HG03469 (cell line): ENCODE measurements at regions not wholly inside any gene's neighbourhood (a gene's known extent, or its start where the extent isn't known, plus 50 kb on each side); places are given as distances from the start of the nearest gene placed in this dataset.

Source experiments
- ATAC-seq: cut with Tn5 transposase; IDR thresholded peaks from one replicate; pipeline ENCODE4 v1.9.1; 2021; ENCODE audit warnings: mild to moderate bottlenecking, moderate library complexity, moderate number of reproducible peaks; ENCODE audit not compliant: unreplicated experiment

DNA sequence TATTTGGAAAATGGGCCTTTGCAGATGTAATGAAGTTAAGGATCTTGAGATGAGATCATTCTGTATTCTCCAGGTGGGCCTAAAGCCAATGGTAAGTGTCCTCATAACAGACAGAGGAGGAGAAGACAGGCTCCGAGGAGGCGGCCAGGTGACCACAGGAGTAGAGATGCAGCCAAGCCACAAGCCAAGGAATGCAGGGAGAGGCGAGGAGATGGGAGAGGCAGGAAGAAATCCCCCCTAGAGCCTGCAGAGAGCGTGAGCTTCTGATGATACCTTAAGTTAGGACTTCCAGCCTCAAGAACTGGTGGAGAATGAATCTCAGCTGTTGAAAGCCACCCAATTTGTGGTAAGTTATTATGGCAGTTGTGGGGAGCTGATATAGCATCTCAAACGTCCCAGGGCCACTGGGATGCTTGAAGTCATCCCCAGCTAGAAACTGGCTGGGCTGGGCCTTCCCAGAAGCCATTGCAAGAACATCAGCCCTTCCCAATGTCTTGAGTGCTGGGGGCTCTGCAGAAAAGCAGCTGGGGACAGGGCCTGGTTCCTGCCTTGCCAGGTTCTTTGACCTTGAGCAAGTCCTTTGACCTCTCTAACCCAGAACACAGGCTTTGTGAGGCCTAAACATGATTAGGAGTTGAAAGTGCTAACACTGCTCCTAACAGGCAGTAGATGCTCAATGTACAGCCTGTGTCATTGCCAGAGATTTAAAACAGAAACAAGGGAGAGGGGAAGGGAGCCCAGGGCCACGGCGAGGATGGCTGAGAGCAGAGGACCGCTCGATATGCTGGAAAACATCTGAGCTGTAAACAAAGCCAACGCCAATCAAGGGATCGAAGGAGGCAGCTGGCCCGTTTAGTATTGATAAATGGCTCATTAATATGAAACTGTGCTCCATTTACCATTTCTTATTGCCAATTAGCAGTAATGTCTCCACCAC lies 632.3 kb downstream of the TBC1D22A start:
- no peak for ATAC-seq

DNA sequence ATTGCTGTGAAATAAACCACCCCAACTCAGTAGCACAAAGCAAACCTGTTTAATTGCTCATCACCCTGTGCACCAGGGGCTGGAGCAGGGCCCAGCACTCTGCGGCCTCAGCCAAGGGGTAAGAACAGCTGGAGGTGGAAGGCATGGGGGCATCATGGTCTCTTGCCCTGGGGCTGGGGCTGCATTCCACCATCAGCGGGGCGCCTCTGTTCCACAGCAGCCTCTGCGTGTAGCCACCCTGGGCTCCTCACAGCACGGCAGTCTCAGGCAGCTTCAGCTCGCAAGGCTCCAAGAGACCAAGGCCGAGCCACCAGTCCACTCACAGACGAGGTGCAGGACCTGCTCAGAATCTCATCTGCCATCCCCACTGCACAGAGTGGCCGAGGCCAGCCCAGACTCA lies 630.7 kb downstream of the TBC1D22A start:
- no peak for ATAC-seq

- no peak for ATAC-seq
These were observed 630.3 kb downstream of the TBC1D22A start for GRCh38 chr22:47392729-47393128.

DNA sequence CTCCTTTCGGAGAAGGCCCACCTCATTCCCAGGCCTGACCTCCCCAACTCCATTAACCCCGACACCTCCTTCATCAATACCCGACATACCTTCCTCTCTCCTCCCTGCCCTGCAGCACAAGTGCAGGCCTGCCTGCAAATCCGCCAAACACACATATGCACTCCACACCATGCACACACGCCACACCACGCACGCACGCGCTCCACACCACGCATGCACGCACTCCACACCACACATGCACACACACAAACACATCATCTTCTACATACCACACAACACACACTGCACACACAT lies 629.6 kb downstream of the TBC1D22A start:
- no peak for ATAC-seq

DNA sequence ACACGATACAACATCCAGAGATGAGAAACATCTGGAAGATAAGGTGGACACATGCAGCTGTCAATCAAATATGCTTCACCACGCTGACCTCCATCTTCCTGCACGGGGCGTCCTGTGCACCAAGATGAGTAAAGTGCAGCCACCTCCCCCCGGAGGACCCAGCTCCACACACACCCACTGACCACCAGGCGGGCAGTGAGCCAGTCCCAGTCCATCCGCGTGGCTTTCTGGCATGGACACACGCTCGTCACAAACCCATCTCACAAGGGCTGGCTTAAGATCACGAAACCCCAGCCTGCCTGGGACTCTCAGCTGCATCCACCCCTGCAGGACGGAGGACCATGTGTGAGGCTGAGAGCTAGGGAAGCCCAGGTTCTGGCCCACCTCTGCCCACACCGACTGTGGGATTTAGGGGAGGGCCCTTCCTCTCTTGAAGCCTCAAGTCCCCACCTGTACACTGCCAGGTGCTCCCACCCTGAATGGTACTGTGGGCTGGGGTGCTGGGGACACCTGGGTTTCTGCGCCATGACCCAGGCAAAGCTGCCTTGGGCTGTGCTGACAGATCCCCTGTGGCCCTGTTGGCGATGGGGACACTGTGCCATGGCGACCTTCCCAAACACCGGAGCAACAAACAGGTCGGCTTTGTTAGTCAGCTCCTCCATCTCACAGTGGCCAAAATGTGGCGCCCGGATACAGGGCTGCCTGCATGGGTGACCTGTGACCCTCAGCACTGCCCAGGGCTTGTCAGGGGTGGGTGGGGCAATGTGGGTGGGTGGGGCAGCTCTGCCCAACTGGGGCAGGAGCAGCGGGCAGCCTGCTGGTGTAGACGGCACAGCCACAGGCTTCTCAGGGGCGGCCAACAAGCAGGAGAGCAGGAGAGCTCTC lies 629.0 kb downstream of the TBC1D22A start:
- ATAC-seq: no peak

GRCh38 chr22:47390026-47390970 lies 627.8 kb downstream of the TBC1D22A start:
- ATAC-seq: no peak

GRCh38 chr22:47389201-47389600 lies 626.8 kb downstream of the TBC1D22A start:
- no peak for ATAC-seq

- ATAC-seq: no peak
These were observed 626.3 kb downstream of the TBC1D22A start for GRCh38 chr22:47388778-47389177.

DNA sequence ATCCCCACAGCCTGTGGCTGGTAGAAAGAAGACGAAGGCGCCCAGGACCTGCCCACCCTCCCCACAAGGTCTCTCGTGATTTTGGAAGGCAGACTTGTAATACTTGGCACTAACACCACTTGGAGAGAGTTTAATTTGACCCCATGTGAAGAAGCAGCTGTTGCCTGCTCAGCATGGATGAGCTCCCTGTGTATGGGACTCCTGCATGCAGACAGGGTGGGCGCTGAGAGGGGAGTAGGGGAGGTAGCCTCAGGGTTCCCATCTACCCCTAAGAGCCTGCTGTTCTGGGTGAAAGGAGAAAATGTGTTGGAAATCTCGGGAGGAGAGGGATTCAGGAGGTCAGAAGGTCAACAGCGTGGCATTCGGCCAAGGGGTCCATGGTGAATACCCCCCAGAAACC lies 625.9 kb downstream of the TBC1D22A start:
- ATAC-seq: no peak

DNA sequence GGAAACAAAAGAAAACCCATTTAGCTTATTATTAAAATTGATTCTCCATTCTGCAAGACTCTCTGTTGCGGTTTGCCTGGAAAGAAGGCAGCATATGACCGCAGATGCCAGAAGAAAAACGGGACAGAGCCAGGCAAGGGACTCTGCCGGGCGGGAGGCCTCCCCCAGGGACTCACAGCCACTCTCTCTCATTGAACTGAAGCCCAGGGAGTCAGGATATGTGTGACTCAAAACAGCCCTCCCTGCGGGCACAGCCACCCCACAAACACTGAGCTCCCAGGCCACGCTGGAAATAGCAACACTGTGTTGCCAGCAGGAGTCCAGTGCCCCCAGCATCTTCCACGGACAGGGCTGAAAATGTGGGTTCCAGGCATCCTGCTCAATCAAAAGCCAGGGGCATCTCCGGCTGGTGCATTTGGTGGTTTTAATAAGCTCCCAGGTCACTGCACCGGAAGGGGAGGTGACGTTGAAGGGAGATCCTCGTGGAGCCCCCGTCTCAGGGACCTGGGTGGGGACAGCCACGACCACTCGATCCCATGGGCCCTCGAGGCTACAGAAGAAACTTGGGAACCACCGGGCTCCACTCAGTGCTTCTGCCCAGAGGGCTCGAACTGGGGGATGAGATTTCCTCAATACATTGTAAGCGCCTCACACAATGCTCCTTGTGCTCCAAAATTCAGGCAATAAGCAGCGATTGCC lies 624.5 kb downstream of the TBC1D22A start:
- no peak for ATAC-seq

- no peak for ATAC-seq
These were observed 622.5 kb downstream of the TBC1D22A start for GRCh38 chr22:47384977-47385376.

- no peak for ATAC-seq
These were observed 619.9 kb downstream of the TBC1D22A start for GRCh38 chr22:47382164-47382890.

DNA sequence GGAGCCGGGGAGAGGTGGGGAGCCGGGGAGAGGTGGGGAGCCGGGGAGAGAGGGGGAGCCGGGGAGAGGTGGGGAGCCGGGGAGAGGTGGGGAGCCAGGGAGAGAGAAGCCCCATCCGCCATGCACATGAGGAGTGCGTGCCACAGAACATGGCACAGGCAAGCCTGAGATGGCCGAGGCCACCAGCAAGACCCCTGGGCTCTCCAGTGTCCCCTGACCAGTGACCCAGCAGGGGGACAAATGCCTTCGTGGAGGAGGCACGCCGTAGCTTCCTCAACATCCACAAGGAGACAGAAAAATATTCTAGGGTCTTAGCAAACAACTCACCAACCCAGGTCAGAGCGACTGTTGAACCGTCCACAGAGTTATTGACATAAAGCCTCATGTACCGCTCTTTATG lies 618.8 kb downstream of the TBC1D22A start:
- ATAC-seq: no peak

GRCh38 chr22:47380692-47381091 lies 618.2 kb downstream of the TBC1D22A start:
- no peak for ATAC-seq

DNA sequence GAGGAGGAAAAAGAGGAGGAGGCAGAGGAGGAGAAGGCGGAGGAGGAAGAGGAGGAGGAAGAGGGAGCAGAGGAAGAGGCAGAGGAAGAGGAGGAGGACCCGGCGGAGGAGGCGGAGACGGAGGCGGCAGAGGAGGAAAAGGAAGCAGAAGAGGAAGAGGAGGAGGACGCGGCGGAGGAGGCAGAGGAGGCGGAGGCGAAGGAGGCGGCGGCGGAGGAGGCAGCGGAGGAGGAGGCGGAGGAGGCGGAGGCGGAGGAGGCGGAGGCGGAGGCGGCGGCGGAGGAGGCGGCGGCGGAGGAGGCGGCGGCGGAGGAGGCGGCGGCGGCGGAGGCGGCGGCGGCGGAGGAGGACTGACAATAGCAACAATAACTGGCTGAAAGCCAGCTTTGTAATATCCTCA lies 616.6 kb downstream of the TBC1D22A start:
- ATAC-seq: no peak

- no peak for ATAC-seq
These were observed 615.6 kb downstream of the TBC1D22A start for GRCh38 chr22:47377926-47378560.

DNA sequence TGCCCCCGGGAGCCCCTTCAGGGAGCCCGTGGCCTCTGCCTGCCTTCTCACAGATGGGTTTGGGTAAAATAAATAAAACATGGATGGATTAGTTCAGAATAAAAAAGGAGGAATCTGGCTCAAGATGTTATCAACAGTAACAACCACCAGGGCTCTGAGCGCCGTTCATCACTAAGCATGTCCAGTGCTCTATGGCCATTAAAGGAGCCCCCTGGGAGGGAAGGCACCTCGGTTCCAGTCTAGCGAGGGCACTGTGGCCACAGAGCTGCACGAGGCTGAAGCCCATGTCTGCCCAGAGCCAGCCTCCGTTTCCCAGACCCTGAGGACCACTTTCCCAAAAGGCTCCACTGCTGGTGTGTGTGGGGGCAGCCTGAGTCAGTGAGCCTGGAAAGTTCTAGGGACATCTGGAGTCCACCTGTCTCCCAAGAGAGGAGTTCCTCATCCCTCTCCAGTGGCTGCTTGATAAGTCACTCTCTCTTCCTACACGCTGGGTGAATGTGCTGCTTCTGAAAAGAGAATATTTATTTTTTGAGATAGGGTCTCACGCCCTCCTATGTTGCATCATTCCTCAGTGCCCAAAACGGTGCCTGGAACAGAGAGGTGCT lies 614.6 kb downstream of the TBC1D22A start:
- ATAC-seq: no peak

GRCh38 chr22:47376322-47376700 lies 613.9 kb downstream of the TBC1D22A start:
- no peak for ATAC-seq
